K562 (cell line): ENCODE measurements at regions not wholly inside any gene's neighbourhood (a gene's known extent, or its start where the extent isn't known, plus 50 kb on each side); places are given as distances from the start of the nearest gene placed in this dataset.

Experiments
- ATAC-seq: fragments of 200-7000 bp; cut with Tn5 transposase; 3 replicates; pipeline ENCODE4 v1.9.1; 2020; ENCODE audit warnings: moderate library complexity
- BruUV-seq: library from RNA; stranded (reverse); fragments of 400-500 nt; replicated peaks from 2 replicates; lab custom pipeline; 2021; lab: Mats Ljungman, UMichigan
- CTCF ChIA-PET: fragments of 300-600 bp; formaldehyde crosslinking; extraction: SDS; loops from one replicate; lab custom pipeline; 2021; ENCODE audit warnings: low intra/inter-chr PET ratio; lab: Yijun Ruan, JAX
- POLR2A ChIA-PET: fragments of 300-600, 350-650 bp; sonication (Branson Sonifier 250); formaldehyde crosslinking; extraction: SDS; loops from one replicate; lab custom pipeline; 2021; ENCODE audit warnings: antibody characterized with exemption, inconsistent platforms; lab: Yijun Ruan, JAX
- DNase-seq, 4 experiments: peaks; one replicate each; pipeline versions ENCODE4 v3.0.0 to v3.0.0-alpha.2; 2011 to 2018; ENCODE audit warnings: low spot score in 3 of 4, mixed read lengths in 3 of 4; ENCODE audit errors: extremely low read depth in 1 of 4
- FAIRE-seq: peaks from 2 replicates; lab custom pipeline; 2011; peaks lifted over from hg19 to GRCh38; lab: Jason Lieb, UNC
- H2AFZ ChIP-seq: 2 replicates; pipeline ENCODE4 v1.6.0; 2011; ENCODE audit warnings: low read depth, low read length, control low read depth, inconsistent platforms
- H3K27ac ChIP-seq: fragments of 200-600 bp; 3 replicates; pipeline ENCODE4 v1.8.0; 2011; ENCODE audit warnings: low read depth, mild to moderate bottlenecking, control low read depth, inconsistent platforms, low read length, moderate library complexity, mixed read lengths; ENCODE audit errors: extremely low read depth
- H3K27me3 ChIP-seq, 2 experiments: fragments of 300-600 bp in 1 of 2; 2 replicates in 1 of 2; 3 replicates in 1 of 2; pipeline versions ENCODE4 v1.6.0 to v1.8.0; 2011; ENCODE audit warnings: inconsistent platforms in 2 of 2, low read length in 2 of 2, mild to moderate bottlenecking in 1 of 2, mixed read lengths in 1 of 2, moderate library complexity in 1 of 2; ENCODE audit not compliant: control insufficient read depth in 2 of 2, insufficient read depth in 2 of 2
- H3K36me3 ChIP-seq: fragments of 300-600 bp; 3 replicates; pipeline ENCODE4 v1.8.0; 2011; ENCODE audit warnings: mild to moderate bottlenecking, low read length, inconsistent platforms; ENCODE audit not compliant: control insufficient read depth, insufficient read depth
- H3K4me1 ChIP-seq, 2 experiments: fragments of 200-600 bp in 1 of 2; replicated peaks in 1 of 2; 2 replicates in 1 of 2; 3 replicates in 1 of 2; pipeline versions ENCODE4 v1.5.1 to v1.8.0; 2011; ENCODE audit warnings: inconsistent platforms in 2 of 2, low read length in 2 of 2, mild to moderate bottlenecking in 1 of 2, mixed read lengths in 1 of 2, moderate library complexity in 1 of 2; ENCODE audit not compliant: control insufficient read depth in 2 of 2, insufficient read depth in 2 of 2
- H3K4me2 ChIP-seq: 2 replicates; pipeline ENCODE4 v1.6.1; 2011; ENCODE audit warnings: low read length, control low read depth, inconsistent platforms, mixed read lengths; ENCODE audit not compliant: insufficient read depth
- H3K4me3 ChIP-seq: fragments of 200-600 bp; sonication (generic), shearing (Covaris generic); 2 replicates; pipeline ENCODE4 v1.5.1; 2016; ENCODE audit warnings: control low read depth, inconsistent platforms
- H3K79me2 ChIP-seq: fragments of 200-600 bp; 3 replicates; pipeline ENCODE4 v1.8.0; 2011; ENCODE audit warnings: low read length, inconsistent platforms; ENCODE audit not compliant: control insufficient read depth, insufficient read depth
- H3K9ac ChIP-seq, 2 experiments: 2 replicates each; pipeline versions ENCODE4 v1.6.0 to v1.6.1; 2011; ENCODE audit warnings: low read depth in 2 of 2, low read length in 2 of 2, control low read depth in 1 of 2, inconsistent platforms in 1 of 2, mild to moderate bottlenecking in 1 of 2, mixed read lengths in 1 of 2; ENCODE audit not compliant: insufficient read depth in 1 of 2
- H3K9me1 ChIP-seq: one replicate; pipeline ENCODE4 v1.6.0; 2011; ENCODE audit warnings: inconsistent platforms, mild to moderate bottlenecking, low read length, moderate library complexity; ENCODE audit not compliant: control insufficient read depth, insufficient read depth
- H3K9me3 ChIP-seq: replicated peaks from 2 replicates; pipeline ENCODE4 v1.5.1; 2011; ENCODE audit warnings: low read depth, low read length, inconsistent platforms; ENCODE audit not compliant: control insufficient read depth, insufficient read depth
- H4K20me1 ChIP-seq: replicated peaks from 2 replicates; pipeline ENCODE4 v1.6.1; 2011; ENCODE audit warnings: low read length, inconsistent platforms, mixed read lengths; ENCODE audit not compliant: control insufficient read depth, insufficient read depth
- BRF2 ChIP-seq: IDR thresholded peaks from 3 replicates; pipeline ENCODE4 v1.6.1; 2011; ENCODE audit warnings: borderline replicate concordance, mild to moderate bottlenecking; ENCODE audit not compliant: insufficient read length, insufficient read depth
- CHAMP1 ChIP-seq: fragments of 450-650 bp; IDR thresholded peaks from 2 replicates; pipeline ENCODE4 v1.6.1; 2016; ENCODE audit warnings: mild to moderate bottlenecking
- CREB3 ChIP-seq: fragments of 450-650 bp; conservative IDR thresholded peaks from 2 replicates; pipeline ENCODE4 v1.6.1; 2016; ENCODE audit warnings: missing genetic modification characterization, low read depth, mild to moderate bottlenecking, missing compliant biosample characterization, moderate library complexity
- CXXC5 ChIP-seq: fragments of 250-450 bp; sonication (Bioruptor Pico); IDR thresholded peaks from 2 replicates; pipeline ENCODE4 v1.8.0; 2022; ENCODE audit warnings: inconsistent platforms, mild to moderate bottlenecking, moderate library complexity
- ESRRA ChIP-seq: fragments of 450-650 bp; IDR thresholded peaks from 2 replicates; pipeline ENCODE4 v1.6.1; 2014; ENCODE audit warnings: low read depth, mild to moderate bottlenecking, moderate library complexity, borderline replicate concordance
- PHB ChIP-seq: fragments of 250-450 bp; sonication (Bioruptor Pico); IDR thresholded peaks from 2 replicates; pipeline ENCODE4 v1.5.0; 2021
- POU5F1 ChIP-seq: fragments of 150-350 bp; IDR thresholded peaks from 2 replicates; pipeline ENCODE4 v1.6.1; 2014; ENCODE audit warnings: borderline replicate concordance, low read length, low read depth, mild to moderate bottlenecking; ENCODE audit not compliant: partially characterized antibody
- PPARD ChIP-seq: fragments of 250-450 bp; sonication (Bioruptor Pico); IDR thresholded peaks from 2 replicates; pipeline ENCODE4 v1.8.0; 2022; ENCODE audit warnings: inconsistent platforms, mild to moderate bottlenecking, moderate library complexity
- RFX5 ChIP-seq: IDR thresholded peaks from 2 replicates; pipeline ENCODE4 v1.6.1; 2011; ENCODE audit warnings: low read depth, mild to moderate bottlenecking, improper control_type of control experiment, low read length
- SAFB2 ChIP-seq: fragments of 200-400 bp; formaldehyde crosslinking; IDR thresholded peaks from 2 replicates; pipeline ENCODE4 v1.6.1; 2018; ENCODE audit warnings: borderline replicate concordance, low read length, low read depth, moderate library complexity; ENCODE audit not compliant: severe bottlenecking
- SAP30 ChIP-seq: fragments of 200-600 bp; sonication (generic); IDR thresholded peaks from 2 replicates; pipeline ENCODE4 v1.6.1; 2012; ENCODE audit warnings: borderline replicate concordance, low read depth, mild to moderate bottlenecking, moderate library complexity, low read length, control low read depth, inconsistent platforms; ENCODE audit not compliant: insufficient read depth, poor library complexity, severe bottlenecking
- SP2 ChIP-seq: IDR thresholded peaks from 2 replicates; pipeline ENCODE4 v1.6.1; 2011; ENCODE audit warnings: mild to moderate bottlenecking, low read depth, low read length, moderate library complexity; ENCODE audit not compliant: poor library complexity, severe bottlenecking; ENCODE audit errors: extremely low read depth
- ZBTB17 ChIP-seq: fragments of 450-650 bp; formaldehyde crosslinking; IDR thresholded peaks from 2 replicates; pipeline ENCODE4 v1.4.0; 2020; ENCODE audit warnings: mild to moderate bottlenecking
- ZNF277 ChIP-seq: fragments of 250-450 bp; sonication (Bioruptor Pico); IDR thresholded peaks from 2 replicates; pipeline ENCODE4 v1.8.0; 2022; ENCODE audit warnings: inconsistent platforms, mild to moderate bottlenecking, moderate library complexity, borderline replicate concordance
- ZNF586 ChIP-seq: fragments of 450-650 bp; formaldehyde crosslinking; conservative IDR thresholded peaks from 2 replicates; pipeline ENCODE4 v1.4.0; 2020; ENCODE audit warnings: mild to moderate bottlenecking, moderate library complexity
- ZNF589 ChIP-seq: fragments of 200-800 bp; sonication (Bioruptor generic); IDR thresholded peaks from 2 replicates; pipeline ENCODE4 v1.6.1; 2016; ENCODE audit warnings: low read depth, missing genetic modification characterization, missing compliant biosample characterization
- WGBS: fragments of 100-300 bp; shearing (Covaris generic); methylation state at CpG from one replicate; pipeline ENCODE4 v1.1.6; 2016; ENCODE audit warnings: low coverage, mixed read lengths; ENCODE audit not compliant: insufficient coverage; ENCODE audit errors: missing lambda C conversion rate; 5-methylcytosine and 5-hydroxymethylcytosine counted together
- in situ Hi-C: fragments of 300-500 bp; cut with MboI; formaldehyde crosslinking; loops from 4 replicates; pipeline ENCODE4 v1.15.0; 2018; ENCODE audit warnings: inconsistent platforms, mixed read lengths
- intact Hi-C: fragments of 100-400 bp; cut with micrococcal nuclease; formaldehyde crosslinking; loops from 2 replicates; pipeline ENCODE4 v1.14.2; 2022

GRCh38 chr5:84783003-84783402, 398.3 kb upstream of the EDIL3 start:
- Histone ChIP-seq H3K4me1 (no peaks in the 10 kb centered on the region), H3K79me2 (no peaks in the 10 kb centered on the region), H3K9me1 (no peaks in the 10 kb centered on the region), H4K20me1 (no peaks in the 10 kb centered on the region), H3K4me3 (no peak overlapping the region), H3K4me2 (no peak overlapping the region), H3K9me3 (no peaks in the 10 kb centered on the region), H2AFZ (no peak overlapping the region), H3K36me3 (no peaks in the 10 kb centered on the region), H3K27me3 (no peaks in the 10 kb centered on the region), H3K9ac (no peak overlapping the region), H3K27ac (no peak overlapping the region)
- BruUV-seq, result no TSS peak
- WGBS, result 8% methylated on average over 3 of the region's 3 CpGs
- ChIA-PET POLR2A (no interaction called here), CTCF (no interaction called here)
- FAIRE-seq (no peak), DNase-seq (no peak), ATAC-seq (no peak)
- intact Hi-C loops, result no loop called here
- no peak for TF ChIP-seq SP2
- TF ChIP-seq POU5F1, result no peak
- TF ChIP-seq SAP30, result no peak
- no peak for TF ChIP-seq PPARD (CRISPR knock-in tag)
- TF ChIP-seq ZNF589 (CRISPR knock-in tag), result no peak
- no peak for TF ChIP-seq CXXC5
- no peak for TF ChIP-seq PHB (CRISPR knock-in tag)
- TF ChIP-seq CREB3 (tag), result no peak
- no peak for TF ChIP-seq SAFB2
- TF ChIP-seq RFX5, result no peak
- TF ChIP-seq ESRRA, result no peak
- TF ChIP-seq CHAMP1, result no peak
- TF ChIP-seq ZNF277, result no peak
- no peak for TF ChIP-seq ZBTB17 (CRISPR knock-in tag)
- TF ChIP-seq ZNF586 (CRISPR knock-in tag), result no peak
- TF ChIP-seq BRF2, result no peak
- in situ Hi-C loops, result no loop called here
